Loucy (cell line): ENCODE measurements at regions not wholly inside any gene's neighbourhood (a gene's known extent, or its start where the extent isn't known, plus 50 kb on each side); places are given as distances from the start of the nearest gene placed in this dataset.

Source experiments
- EZH2phosphoT487 ChIP-seq: fragments of 200-600 bp; IDR thresholded peaks from 2 replicates; pipeline ENCODE4 v1.6.1; 2018; ENCODE audit warnings: antibody characterized with exemption, mild to moderate bottlenecking, moderate library complexity, borderline replicate concordance
- TF ChIP-seq, protein P1 (sequence below): fragments of 200-600 bp; sonication (generic); conservative IDR thresholded peaks from 2 replicates; pipeline ENCODE4 v1.5.1; 2014; ENCODE audit warnings: mild to moderate bottlenecking, antibody characterized with exemption, low read length

DNA sequence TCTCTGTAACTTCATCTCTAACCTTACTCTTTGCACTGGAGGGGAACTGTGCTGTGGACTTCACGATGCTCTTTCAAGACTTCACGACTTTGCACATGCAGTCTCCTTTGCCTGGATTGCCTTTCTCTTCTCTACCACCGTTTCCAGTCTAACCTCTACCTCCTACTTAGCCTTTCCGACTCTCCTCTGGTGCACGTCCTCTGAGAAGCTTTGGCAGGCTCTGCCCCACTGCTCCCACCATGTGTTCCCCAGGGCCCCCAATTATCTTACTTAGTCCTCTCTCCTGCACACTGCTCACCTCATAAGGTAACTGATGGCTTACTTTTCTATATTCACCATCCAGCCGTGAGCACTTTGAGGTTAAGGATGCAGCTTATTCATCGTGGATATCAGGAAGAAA lies 101.7 kb upstream of the GJB5 start:
- TF ChIP-seq, protein P1, sequence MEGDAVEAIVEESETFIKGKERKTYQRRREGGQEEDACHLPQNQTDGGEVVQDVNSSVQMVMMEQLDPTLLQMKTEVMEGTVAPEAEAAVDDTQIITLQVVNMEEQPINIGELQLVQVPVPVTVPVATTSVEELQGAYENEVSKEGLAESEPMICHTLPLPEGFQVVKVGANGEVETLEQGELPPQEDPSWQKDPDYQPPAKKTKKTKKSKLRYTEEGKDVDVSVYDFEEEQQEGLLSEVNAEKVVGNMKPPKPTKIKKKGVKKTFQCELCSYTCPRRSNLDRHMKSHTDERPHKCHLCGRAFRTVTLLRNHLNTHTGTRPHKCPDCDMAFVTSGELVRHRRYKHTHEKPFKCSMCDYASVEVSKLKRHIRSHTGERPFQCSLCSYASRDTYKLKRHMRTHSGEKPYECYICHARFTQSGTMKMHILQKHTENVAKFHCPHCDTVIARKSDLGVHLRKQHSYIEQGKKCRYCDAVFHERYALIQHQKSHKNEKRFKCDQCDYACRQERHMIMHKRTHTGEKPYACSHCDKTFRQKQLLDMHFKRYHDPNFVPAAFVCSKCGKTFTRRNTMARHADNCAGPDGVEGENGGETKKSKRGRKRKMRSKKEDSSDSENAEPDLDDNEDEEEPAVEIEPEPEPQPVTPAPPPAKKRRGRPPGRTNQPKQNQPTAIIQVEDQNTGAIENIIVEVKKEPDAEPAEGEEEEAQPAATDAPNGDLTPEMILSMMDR, result no peak
- TF ChIP-seq EZH2phosphoT487, result no peak
